ENCODE measurements at regions not wholly inside any gene's neighbourhood (a gene's known extent, or its start where the extent isn't known, plus 50 kb on each side); places are given as distances from the start of the nearest gene placed in this dataset.

DNA sequence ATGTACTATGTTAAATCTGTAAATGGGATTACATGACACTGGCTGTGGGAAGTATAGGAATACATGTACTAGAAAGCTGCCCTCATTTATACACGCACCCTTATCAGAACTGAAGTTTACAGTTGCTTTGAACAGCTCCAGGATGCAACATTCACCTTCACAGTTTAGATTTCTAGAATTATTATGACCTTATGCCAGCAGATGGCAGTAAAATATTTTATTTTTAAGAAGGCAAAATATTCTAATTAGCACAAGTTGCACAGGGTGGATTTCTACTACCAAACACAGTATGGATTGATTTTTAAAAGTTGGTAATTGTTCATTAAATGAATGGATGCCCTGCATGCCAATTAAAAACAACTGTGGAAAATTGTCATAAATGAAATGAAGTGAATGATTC is 670.4 kb downstream of the KCNJ3 start:
- TF ChIP-seq POLR2A (IDR thresholded peaks at IDR 0.05): no peak
- TF ChIP-seq, protein P1, sequence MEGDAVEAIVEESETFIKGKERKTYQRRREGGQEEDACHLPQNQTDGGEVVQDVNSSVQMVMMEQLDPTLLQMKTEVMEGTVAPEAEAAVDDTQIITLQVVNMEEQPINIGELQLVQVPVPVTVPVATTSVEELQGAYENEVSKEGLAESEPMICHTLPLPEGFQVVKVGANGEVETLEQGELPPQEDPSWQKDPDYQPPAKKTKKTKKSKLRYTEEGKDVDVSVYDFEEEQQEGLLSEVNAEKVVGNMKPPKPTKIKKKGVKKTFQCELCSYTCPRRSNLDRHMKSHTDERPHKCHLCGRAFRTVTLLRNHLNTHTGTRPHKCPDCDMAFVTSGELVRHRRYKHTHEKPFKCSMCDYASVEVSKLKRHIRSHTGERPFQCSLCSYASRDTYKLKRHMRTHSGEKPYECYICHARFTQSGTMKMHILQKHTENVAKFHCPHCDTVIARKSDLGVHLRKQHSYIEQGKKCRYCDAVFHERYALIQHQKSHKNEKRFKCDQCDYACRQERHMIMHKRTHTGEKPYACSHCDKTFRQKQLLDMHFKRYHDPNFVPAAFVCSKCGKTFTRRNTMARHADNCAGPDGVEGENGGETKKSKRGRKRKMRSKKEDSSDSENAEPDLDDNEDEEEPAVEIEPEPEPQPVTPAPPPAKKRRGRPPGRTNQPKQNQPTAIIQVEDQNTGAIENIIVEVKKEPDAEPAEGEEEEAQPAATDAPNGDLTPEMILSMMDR (IDR thresholded peaks at IDR 0.05): peak in 2 of 6 experiments; percentile 5 to 40
